ENCODE measurements at regions not wholly inside any gene's neighbourhood (a gene's known extent, or its start where the extent isn't known, plus 50 kb on each side); places are given as distances from the start of the nearest gene placed in this dataset.
"Not testable (repeated sequence)": the region's sequence is repeated elsewhere in the genome, so short reads cannot be mapped to it uniquely, and the experiment has no call there.

GRCh38 chr5:25979086-25979485 is 1059.3 kb downstream of the CDH9 start:
- Mint-ChIP-seq H3K4me3 (no peak overlapping the region), H3K36me3 (ENCODE audit: low read depth) (no peaks in the 10 kb centered on the region), H3K4me1 (ENCODE audit: low read depth) (no peaks in the 10 kb centered on the region), H3K27ac (no peak overlapping the region), H3K9me3 (peaks cover 31% of the 10 kb centered on the region), H3K27me3 (ENCODE audit: insufficient read depth) (no peaks in the 10 kb centered on the region)
- no peak for TF ChIP-seq CTCF (IDR thresholded peaks at IDR 0.05)
- DNase-seq: no peak

GRCh38 chr5:25975885-25976284 is 1062.5 kb downstream of the CDH9 start:
- Mint-ChIP-seq H3K27ac (no peak overlapping the region), H3K9me3 (peaks cover 35% of the 10 kb centered on the region), H3K36me3 (ENCODE audit: low read depth) (no peaks in the 10 kb centered on the region), H3K27me3 (ENCODE audit: insufficient read depth) (no peaks in the 10 kb centered on the region), H3K4me3 (no peak overlapping the region), H3K4me1 (ENCODE audit: low read depth) (no peaks in the 10 kb centered on the region)
- TF ChIP-seq CTCF (IDR thresholded peaks at IDR 0.05): no peak
- DNase-seq: no peak

- Mint-ChIP-seq H3K4me3 (no peak overlapping the region), H3K36me3 (ENCODE audit: low read depth) (no peaks in the 10 kb centered on the region), H3K9me3 (peaks cover 25% of the 10 kb centered on the region), H3K27me3 (ENCODE audit: insufficient read depth) (no peaks in the 10 kb centered on the region), H3K27ac (no peak overlapping the region), H3K4me1 (ENCODE audit: low read depth) (no peaks in the 10 kb centered on the region)
- TF ChIP-seq CTCF (IDR thresholded peaks at IDR 0.05): no peak
- no peak for DNase-seq
These were observed 1063.9 kb downstream of the CDH9 start for GRCh38 chr5:25974451-25974850.

GRCh38 chr5:25970906-25971489 is 1067.4 kb downstream of the CDH9 start:
- no peak for DNase-seq
- TF ChIP-seq CTCF (IDR thresholded peaks at IDR 0.05): no peak
- no peaks in the 10 kb centered on the region for H3K4me1 Mint-ChIP-seq (ENCODE audit: low read depth)
- no peaks in the 10 kb centered on the region for H3K36me3 Mint-ChIP-seq (ENCODE audit: low read depth)
- H3K27ac Mint-ChIP-seq: no peak overlapping the region
- no peaks in the 10 kb centered on the region for H3K27me3 Mint-ChIP-seq (ENCODE audit: insufficient read depth)
- H3K4me3 Mint-ChIP-seq: no peak overlapping the region
- H3K9me3 Mint-ChIP-seq: peaks cover 39% of the 10 kb centered on the region

GRCh38 chr5:25969042-25969441 is 1069.3 kb downstream of the CDH9 start:
- H3K9me3 Mint-ChIP-seq: peaks cover 42% of the 10 kb centered on the region
- H3K27ac Mint-ChIP-seq; H3K4me3 Mint-ChIP-seq; DNase-seq; H3K4me1 Mint-ChIP-seq (ENCODE audit: low read depth); H3K27me3 Mint-ChIP-seq (ENCODE audit: insufficient read depth); H3K36me3 Mint-ChIP-seq (ENCODE audit: low read depth): not testable (repeated sequence)

- no peaks in the 10 kb centered on the region for H3K36me3 Mint-ChIP-seq (ENCODE audit: low read depth)
- TF ChIP-seq CTCF (IDR thresholded peaks at IDR 0.05): no peak
- no peak overlapping the region for H3K4me3 Mint-ChIP-seq
- DNase-seq: no peak
- H3K27ac Mint-ChIP-seq: no peak overlapping the region
- H3K4me1 Mint-ChIP-seq (ENCODE audit: low read depth): no peaks in the 10 kb centered on the region
- H3K27me3 Mint-ChIP-seq (ENCODE audit: insufficient read depth): no peaks in the 10 kb centered on the region; the same call in 1 of the 2 replicates
- H3K9me3 Mint-ChIP-seq: peaks cover 43% of the 10 kb centered on the region
These were observed 1074.4 kb downstream of the CDH9 start for GRCh38 chr5:25964009-25964372.

All from HFFc6 (cell line).